GM10248 (cell line): ENCODE measurements at regions not wholly inside any gene's neighbourhood (a gene's known extent, or its start where the extent isn't known, plus 50 kb on each side); places are given as distances from the start of the nearest gene placed in this dataset.

Source experiments
- CTCF ChIA-PET: fragments of 300-600 bp; sonication (Branson Sonifier 250); formaldehyde crosslinking; extraction: SDS; loops from one replicate; lab custom pipeline; 2021; ENCODE audit warnings: antibody characterized with exemption; lab: Yijun Ruan, JAX
- POLR2A ChIA-PET: fragments of 350-650 bp; sonication (Branson Sonifier 250); formaldehyde crosslinking; extraction: SDS; loops from one replicate; lab custom pipeline; 2020; ENCODE audit warnings: antibody characterized with exemption; lab: Yijun Ruan, JAX
- DNase-seq: peaks from one replicate; pipeline ENCODE4 v3.0.0; 2012; ENCODE audit errors: extremely low spot score
- CTCF ChIP-seq: IDR thresholded peaks from 2 replicates; pipeline ENCODE4 v1.5.1; 2012; ENCODE audit warnings: mild to moderate bottlenecking, low read depth; ENCODE audit errors: extremely low read depth, missing control alignments, control extremely low read depth

GRCh38 chr22:27065279-27065678 lies 407.9 kb downstream of the MIAT start:
- DNase-seq: no peak
- ChIA-PET CTCF (interaction anchor here (1.3 kb wide), 1 partner anchor 18 kb away, joined by 3 read pairs; no protein-coding TSS in a partner anchor), POLR2A (no interaction called here)
- TF ChIP-seq CTCF: no peak

GRCh38 chr22:27066856-27067255 lies 409.5 kb downstream of the MIAT start:
- TF ChIP-seq CTCF: no peak
- POLR2A ChIA-PET: no interaction called here
- DNase-seq: no peak
- CTCF ChIA-PET: no interaction called here

- TF ChIP-seq CTCF: no peak
- ChIA-PET CTCF (no interaction called here), POLR2A (no interaction called here)
- no peak for DNase-seq
Observed at GRCh38 chr22:27068121-27068520, 410.7 kb downstream of the MIAT start.

- TF ChIP-seq CTCF: no peak
- DNase-seq: no peak
- ChIA-PET POLR2A (no interaction called here), CTCF (no interaction called here)
Observed at GRCh38 chr22:27070594-27070993, 413.2 kb downstream of the MIAT start.

- no peak for TF ChIP-seq CTCF
- ChIA-PET CTCF (no interaction called here), POLR2A (no interaction called here)
- DNase-seq: no peak
Observed at GRCh38 chr22:27073601-27074425, 416.4 kb downstream of the MIAT start.

- ChIA-PET CTCF (no interaction called here), POLR2A (no interaction called here)
- no peak for DNase-seq
- no peak for TF ChIP-seq CTCF
Observed at GRCh38 chr22:27075028-27075678, 417.8 kb downstream of the MIAT start.
